Epithelial cell of proximal tubule (primary cell): ENCODE measurements at regions not wholly inside any gene's neighbourhood (a gene's known extent, or its start where the extent isn't known, plus 50 kb on each side); places are given as distances from the start of the nearest gene placed in this dataset.

Experiments
- DNase-seq: peaks from one replicate; pipeline ENCODE4 v3.0.0-alpha.2; 2011; ENCODE audit warnings: low read depth
- H3K4me3 ChIP-seq: 2 replicates; pipeline ENCODE4 v1.5.1; 2011; ENCODE audit warnings: low read depth, mild to moderate bottlenecking, low read length
- TF ChIP-seq, protein P1 (sequence below): conservative IDR thresholded peaks from 2 replicates; pipeline ENCODE4 v1.5.1; 2012; ENCODE audit warnings: low read depth, mild to moderate bottlenecking, low read length

DNA sequence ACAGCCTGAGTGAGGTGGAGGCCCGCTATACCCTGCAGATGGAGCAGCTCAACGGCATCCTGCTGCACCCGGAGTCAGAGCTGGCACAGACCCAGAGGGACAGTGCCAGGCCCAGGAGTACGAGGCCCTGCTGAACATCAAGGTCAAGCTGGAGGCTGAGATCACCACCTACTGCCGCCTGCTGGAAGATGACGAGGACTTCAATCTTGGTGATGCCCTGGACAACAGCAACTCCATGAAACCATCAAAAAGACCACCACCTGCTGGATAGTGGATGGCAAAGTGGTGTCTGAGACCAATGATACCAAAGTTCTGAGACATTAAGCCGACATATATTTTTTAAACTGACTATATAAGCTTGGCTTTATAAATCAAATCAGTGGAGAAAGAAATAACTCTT is 73.3 kb upstream of the HHIP start:
- TF ChIP-seq, protein P1, sequence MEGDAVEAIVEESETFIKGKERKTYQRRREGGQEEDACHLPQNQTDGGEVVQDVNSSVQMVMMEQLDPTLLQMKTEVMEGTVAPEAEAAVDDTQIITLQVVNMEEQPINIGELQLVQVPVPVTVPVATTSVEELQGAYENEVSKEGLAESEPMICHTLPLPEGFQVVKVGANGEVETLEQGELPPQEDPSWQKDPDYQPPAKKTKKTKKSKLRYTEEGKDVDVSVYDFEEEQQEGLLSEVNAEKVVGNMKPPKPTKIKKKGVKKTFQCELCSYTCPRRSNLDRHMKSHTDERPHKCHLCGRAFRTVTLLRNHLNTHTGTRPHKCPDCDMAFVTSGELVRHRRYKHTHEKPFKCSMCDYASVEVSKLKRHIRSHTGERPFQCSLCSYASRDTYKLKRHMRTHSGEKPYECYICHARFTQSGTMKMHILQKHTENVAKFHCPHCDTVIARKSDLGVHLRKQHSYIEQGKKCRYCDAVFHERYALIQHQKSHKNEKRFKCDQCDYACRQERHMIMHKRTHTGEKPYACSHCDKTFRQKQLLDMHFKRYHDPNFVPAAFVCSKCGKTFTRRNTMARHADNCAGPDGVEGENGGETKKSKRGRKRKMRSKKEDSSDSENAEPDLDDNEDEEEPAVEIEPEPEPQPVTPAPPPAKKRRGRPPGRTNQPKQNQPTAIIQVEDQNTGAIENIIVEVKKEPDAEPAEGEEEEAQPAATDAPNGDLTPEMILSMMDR, result peak; percentile 16
- H3K4me3 ChIP-seq, result no peak overlapping the region
- no peak for DNase-seq

DNA sequence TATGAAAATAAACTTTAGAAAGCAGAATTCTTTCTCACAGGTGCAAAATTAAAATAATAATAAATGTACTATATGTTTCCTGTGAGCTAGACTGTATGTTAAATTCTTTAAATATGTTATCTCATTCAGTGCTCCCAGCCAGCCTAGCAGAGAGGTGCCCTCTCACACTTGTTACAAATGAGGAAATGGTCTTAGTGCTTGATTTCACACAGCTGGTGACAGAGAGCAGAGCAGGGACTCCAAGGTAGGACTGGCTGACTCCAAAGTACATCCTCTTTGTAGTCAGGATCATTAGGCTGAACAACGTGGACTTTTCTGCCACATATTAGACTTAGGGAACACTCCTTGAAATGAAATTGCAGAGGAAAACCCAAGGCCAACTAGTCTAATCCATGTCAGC is 72.0 kb upstream of the HHIP start:
- no peak for DNase-seq
- no peak overlapping the region for H3K4me3 ChIP-seq
- TF ChIP-seq, protein P1, result no peak

DNA sequence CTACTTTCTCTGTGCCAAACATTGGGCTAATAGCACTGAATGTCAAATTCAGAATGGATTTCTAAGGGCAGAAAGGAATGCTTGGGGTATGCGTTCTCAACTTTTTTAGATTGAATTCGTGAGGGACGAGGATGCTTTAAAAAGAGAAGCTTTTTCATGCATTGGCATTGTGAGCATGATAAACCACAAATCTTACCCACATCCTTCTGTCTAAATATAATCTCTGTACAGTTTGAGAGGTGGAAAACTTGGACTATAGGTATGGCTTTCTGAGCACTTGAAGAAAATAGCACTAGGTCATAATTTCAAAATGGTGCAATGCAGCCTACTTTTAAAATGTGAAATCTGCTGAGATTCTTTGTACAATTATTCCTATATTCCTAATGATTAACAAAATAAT is 71.4 kb upstream of the HHIP start:
- TF ChIP-seq, protein P1, result no peak
- DNase-seq, result no peak
- no peak overlapping the region for H3K4me3 ChIP-seq

- DNase-seq, result no peak
- TF ChIP-seq, protein P1, result peak; percentile 55
Measured at GRCh38 chr4:144575181-144575580, 70.8 kb upstream of the HHIP start.

GRCh38 chr4:144578681-144579080 is 67.3 kb upstream of the HHIP start:
- no peak overlapping the region for H3K4me3 ChIP-seq
- DNase-seq, result no peak
- TF ChIP-seq, protein P1, result no peak

More at GRCh38 chr4:144575181-144575580, 70.8 kb upstream of the HHIP start:
- no peak overlapping the region for H3K4me3 ChIP-seq

DNA sequence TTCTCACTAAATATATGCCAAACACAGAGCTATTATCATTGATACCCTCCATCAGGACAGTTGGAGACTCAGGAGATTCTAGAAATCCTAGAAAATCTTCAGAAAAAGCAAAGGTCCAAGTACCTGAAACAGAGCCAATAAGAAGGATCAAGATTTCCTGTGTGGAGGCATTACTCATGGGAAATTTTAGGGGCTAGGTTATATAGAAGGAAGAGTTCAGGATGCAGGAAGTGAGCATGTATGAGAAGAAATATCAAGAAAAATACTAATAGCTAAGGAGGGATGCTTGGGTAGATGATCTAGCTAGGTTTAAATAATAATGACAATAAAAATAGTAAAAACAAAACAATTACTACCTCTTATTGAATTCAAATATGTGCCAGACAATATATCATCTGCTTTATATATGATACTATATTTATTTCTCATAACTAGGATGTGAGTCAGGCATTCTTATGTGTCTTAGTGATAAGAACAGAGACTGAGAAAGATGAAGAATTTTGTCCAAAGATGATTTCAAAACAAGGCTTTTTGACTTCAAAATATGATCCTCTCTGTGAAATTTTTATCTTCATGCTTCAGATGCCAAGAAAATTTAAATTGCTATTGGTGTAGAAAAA is 66.4 kb upstream of the HHIP start:
- no peak for DNase-seq

DNA sequence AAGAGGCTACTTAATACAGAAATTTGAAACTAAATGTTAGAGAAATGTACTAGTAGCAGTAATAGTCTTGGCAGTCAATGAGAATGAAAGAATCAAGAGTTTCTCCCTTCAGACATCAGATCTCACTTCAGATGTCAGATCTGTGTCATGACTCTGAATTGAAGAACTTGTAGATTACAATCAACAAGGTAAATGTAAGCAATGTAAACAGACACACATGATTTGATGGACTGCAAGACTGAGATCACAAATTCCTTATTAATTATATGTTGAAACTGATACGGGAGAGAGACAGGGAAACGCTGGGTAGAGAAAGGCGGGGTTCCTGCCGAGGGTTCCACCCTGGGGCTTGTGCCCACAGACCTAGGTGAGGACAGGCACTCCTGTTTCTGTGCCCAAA is 65.5 kb upstream of the HHIP start:
- H3K4me3 ChIP-seq, result no peak overlapping the region
- DNase-seq, result no peak
- TF ChIP-seq, protein P1, result no peak

More for the DNA sequence above, 66.4 kb upstream of the HHIP start:
- TF ChIP-seq, protein P1, result no peak
- no peak overlapping the region for H3K4me3 ChIP-seq
